GDM1 (cell line): ENCODE measurements at regions not wholly inside any gene's neighbourhood (a gene's known extent, or its start where the extent isn't known, plus 50 kb on each side); places are given as distances from the start of the nearest gene placed in this dataset.

Source experiments
- DNase-seq: peaks from one replicate; lab custom pipeline; 2025; lab: John Stamatoyannopoulos, UW

- DNase-seq: no peak
These were observed 354.6 kb downstream of the ZSWIM6 start for GRCh38 chr5:61686491-61687257.

DNA sequence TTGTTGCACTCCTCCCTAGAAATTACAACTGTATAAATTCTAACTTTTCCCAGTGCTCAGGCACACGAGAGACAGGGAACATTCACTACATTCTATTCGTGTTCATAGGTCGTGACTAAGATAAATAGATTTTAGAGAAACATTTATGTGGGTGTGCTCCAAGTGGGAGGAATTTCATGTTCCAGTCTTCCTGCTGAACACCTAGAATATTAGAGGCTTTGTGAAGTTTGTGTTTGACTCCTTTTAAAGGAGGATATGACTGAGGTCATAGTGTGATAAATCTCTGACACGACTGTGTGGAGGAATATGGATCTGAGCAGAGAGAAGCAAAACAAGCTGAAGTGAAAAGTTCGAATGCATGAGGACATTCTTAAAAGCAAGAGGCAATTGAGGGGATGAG lies 355.3 kb downstream of the ZSWIM6 start:
- DNase-seq: no peak

- DNase-seq: no peak
These were observed 357.2 kb downstream of the ZSWIM6 start for GRCh38 chr5:61689153-61689846.

DNA sequence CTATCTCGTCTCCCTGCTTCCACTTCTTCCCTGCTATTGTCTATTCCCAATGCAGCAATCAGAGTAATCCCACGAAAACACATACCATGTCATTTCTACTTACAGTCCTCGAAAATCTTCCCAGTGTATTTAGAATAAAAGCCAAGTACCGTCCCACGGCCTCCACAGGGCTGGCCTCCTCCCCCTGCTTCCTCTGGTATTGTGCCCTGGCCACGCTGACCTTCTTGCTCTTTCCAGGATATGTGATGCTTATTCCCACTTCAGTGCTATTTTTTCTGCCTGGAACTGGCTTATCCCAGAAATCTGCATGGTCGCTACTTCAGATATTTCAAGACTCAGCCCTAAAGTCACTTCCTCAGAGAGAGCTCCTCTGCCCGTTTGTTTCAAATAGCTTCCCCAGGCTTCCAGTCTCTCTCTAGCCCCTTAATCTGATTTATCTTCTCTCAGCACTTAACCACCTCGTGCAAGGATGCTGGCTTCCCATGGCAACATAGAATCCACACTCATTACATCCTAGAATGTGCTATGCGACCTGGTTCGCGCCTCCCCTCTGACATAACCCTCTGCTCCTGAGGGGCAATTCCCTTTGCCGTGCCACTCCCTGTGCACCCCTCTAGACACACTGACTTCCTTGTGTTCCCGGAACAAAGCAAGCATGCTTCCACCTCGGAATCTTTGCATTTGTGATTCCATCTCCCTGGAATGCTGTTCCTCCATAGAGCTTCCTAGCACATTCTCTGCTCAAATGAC lies 365.9 kb downstream of the ZSWIM6 start:
- DNase-seq: no peak

DNA sequence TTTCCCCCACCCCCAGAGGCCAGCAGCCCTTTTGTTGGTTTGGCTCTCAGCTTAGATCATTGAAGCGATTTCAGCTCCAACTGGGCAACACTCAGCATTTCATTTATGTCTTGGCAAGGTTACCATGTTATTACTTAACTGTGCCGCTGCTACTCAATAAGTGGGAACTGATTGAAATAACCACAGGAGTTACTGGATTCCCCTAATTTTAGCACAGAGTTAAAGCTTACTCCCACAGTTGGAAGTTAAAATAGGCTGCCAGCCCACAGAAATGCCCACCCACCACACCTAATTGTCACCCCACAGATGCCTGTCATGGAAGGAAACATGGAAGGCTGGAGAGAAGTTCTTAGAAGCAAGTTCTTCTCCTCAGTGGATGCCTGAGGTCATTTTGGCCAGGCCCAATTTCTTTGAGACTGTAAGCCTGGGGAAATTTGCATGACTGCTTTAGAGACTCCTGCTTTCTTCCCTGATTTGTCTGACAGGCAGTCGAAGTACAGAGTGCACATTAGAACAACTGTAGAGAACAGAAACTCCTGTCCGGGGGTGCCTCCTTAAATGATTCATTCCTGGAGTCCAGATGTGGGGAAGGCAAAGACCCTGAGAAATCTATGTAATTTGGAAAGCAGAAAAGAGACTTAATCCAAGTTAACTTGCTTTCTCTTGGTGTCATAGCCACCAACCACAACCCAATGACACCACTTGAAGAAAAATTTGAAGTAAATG lies 370.0 kb downstream of the ZSWIM6 start:
- DNase-seq: no peak

- DNase-seq: no peak
These were observed 370.7 kb downstream of the ZSWIM6 start for GRCh38 chr5:61702784-61703183.

- DNase-seq: no peak
These were observed 372.2 kb downstream of the ZSWIM6 start for GRCh38 chr5:61704289-61704688.

DNA sequence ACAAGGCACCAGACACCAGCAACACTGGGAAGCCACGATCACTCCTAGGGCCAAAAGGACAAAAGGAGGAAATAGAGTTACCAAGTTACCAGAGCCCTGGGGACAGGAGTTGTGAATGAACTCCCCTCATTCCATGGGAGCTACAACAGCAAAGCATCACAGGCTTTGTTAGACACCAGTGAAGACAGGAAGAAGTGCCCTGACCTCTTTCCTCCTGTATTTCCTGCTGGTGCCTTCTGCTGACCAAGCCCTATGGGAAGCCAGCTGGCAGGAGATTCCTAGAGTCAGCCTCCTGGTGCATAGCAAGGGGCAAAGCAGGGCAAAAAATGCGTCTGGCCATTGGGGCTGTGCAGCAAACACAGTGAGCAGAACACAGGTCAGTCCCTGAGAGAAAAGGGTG lies 374.7 kb downstream of the ZSWIM6 start:
- no peak for DNase-seq

- DNase-seq: no peak
These were observed 387.1 kb downstream of the ZSWIM6 start for GRCh38 chr5:61719124-61719523.

DNA sequence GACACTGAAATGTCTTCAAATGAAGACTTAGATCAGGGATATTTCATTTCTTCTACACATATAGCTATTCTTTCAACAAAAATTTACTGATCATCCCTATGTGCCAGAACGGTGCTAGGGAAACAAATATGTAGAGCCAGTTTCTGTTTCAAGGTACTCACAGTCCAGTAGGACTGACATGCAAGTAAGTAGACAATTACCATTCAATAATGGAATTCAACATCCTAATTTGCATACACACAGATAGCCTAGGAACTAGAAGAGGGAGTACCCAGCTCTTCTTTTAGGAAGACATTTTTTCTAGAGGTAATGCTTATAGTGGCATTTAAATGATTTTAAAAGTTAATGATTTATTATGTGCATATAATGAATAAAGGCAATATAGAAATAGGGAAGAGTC lies 388.8 kb downstream of the ZSWIM6 start:
- DNase-seq: no peak

- no peak for DNase-seq
These were observed 392.0 kb downstream of the ZSWIM6 start for GRCh38 chr5:61724102-61724501.

- DNase-seq: no peak
These were observed 396.2 kb downstream of the ZSWIM6 start for GRCh38 chr5:61728287-61728686.

GRCh38 chr5:61730866-61731265 lies 398.8 kb downstream of the ZSWIM6 start:
- no peak for DNase-seq

GRCh38 chr5:61731267-61731945 lies 399.3 kb downstream of the ZSWIM6 start:
- DNase-seq: no peak

GRCh38 chr5:61731946-61732314 lies 399.9 kb downstream of the ZSWIM6 start:
- no peak for DNase-seq

GRCh38 chr5:61732369-61732768 lies 400.3 kb downstream of the ZSWIM6 start:
- no peak for DNase-seq

- no peak for DNase-seq
These were observed 400.7 kb downstream of the ZSWIM6 start for GRCh38 chr5:61732796-61733195.

DNA sequence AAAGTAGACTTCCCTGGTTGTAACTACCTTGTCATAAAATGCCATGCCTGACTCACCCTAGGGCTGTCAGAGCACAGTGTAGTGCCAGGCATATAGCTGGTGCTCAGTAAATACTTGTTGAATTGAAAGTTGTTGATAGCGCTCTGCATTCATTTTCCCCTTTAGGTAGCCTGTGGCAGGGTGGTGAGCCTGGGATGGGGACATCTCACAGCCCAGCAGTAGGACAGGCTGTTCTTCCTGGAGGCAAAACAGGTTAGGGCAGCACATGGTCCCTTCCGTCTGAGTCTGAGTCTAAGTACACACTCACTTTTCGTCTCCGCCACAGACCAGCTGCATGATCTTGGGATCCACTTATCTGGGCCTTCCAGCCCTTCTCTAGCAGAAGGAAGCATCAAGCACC lies 401.9 kb downstream of the ZSWIM6 start:
- DNase-seq: no peak

DNA sequence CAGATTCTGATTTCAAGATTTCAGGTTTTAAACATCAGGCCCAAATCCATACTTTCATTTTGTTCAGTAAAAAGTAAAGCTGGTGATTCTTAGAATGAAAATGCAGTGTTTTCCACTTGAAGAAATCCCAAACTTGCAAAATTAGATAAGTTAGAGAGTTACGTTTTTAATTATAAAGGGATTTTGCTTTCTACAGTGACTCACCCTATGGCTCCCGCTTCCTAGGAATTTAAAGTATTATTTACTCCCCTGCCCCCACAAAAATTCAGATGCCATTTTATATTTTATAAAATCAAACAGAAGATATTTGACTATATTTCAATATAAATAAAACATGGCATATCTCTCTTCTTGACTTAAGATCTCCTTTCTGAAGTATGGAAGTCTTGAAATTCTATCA lies 402.9 kb downstream of the ZSWIM6 start:
- DNase-seq: no peak

GRCh38 chr5:61735531-61735930 lies 403.5 kb downstream of the ZSWIM6 start:
- DNase-seq: no peak

DNA sequence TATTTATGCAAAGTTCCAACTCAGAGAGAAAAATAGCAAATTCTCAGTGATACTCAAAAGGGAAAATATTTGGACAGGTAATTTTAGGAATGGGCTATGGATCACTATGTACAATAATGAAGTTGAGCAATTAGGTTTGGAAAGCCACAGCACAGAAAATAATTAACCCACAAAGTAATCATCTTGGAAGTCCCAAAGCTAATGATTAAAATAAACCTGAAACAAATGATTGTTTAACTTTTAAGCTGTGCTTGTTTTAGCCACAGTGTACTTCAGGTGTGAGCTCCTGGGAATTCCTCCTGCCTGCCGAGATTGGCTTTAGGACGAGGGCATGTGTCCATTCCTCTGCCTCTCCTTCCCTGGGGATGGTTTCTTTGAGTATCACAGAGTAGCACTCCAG lies 403.9 kb downstream of the ZSWIM6 start:
- DNase-seq: no peak
